MM.1S (cell line): ENCODE measurements at regions not wholly inside any gene's neighbourhood (a gene's known extent, or its start where the extent isn't known, plus 50 kb on each side); places are given as distances from the start of the nearest gene placed in this dataset.
A peak's percentile ranks its signal among the peaks of the same experiment; 100 is the strongest.

Experiments used
- EZH2 ChIP-seq: fragments of 300-600 bp; sonication (generic); optimal IDR thresholded peaks from 2 replicates; pipeline ENCODE3; 2017; ENCODE audit warnings: low read depth, mild to moderate bottlenecking, antibody characterized with exemption, low read length, mixed read lengths
- EZH2phosphoT487 ChIP-seq: fragments of 300-600 bp; sonication (generic); IDR thresholded peaks from 2 replicates; pipeline ENCODE4 v1.6.1; 2018; ENCODE audit warnings: antibody characterized with exemption, low read length
- TF ChIP-seq, protein P1 (sequence below): fragments of 300-600 bp; sonication (generic); IDR thresholded peaks from 2 replicates; pipeline ENCODE4 v1.5.1; 2016; ENCODE audit warnings: antibody characterized with exemption, low read length, mixed read lengths

DNA sequence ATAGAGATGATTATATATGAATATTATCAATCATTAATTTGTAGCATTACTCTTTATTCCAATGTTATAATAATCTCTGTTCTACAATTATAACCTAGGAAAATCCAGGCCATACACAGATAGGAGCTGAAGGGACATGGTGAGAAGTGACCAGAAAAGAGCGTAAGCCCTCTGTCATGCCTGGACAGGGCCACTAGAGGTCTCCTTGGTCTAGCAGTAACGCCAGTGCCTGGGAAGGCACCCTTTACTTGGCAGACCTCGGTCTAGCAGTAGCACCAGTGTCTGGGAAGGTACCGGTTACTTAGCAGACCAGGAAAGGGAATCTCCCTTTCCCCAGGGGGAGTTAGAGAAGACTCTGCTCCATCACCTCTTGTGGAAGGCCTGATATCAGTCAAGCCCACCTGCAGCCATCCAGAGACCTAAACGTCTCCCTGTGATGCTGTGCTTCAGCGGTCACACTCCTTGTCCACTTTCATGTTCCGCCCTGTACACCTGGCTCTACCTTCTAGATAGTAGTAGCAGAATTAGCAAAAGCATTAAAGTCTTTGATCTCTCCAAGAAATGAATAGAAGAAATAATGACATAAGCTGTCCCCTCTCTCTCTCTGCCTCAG is 447.5 kb upstream of the FSIP2 start:
- TF ChIP-seq, protein P1, sequence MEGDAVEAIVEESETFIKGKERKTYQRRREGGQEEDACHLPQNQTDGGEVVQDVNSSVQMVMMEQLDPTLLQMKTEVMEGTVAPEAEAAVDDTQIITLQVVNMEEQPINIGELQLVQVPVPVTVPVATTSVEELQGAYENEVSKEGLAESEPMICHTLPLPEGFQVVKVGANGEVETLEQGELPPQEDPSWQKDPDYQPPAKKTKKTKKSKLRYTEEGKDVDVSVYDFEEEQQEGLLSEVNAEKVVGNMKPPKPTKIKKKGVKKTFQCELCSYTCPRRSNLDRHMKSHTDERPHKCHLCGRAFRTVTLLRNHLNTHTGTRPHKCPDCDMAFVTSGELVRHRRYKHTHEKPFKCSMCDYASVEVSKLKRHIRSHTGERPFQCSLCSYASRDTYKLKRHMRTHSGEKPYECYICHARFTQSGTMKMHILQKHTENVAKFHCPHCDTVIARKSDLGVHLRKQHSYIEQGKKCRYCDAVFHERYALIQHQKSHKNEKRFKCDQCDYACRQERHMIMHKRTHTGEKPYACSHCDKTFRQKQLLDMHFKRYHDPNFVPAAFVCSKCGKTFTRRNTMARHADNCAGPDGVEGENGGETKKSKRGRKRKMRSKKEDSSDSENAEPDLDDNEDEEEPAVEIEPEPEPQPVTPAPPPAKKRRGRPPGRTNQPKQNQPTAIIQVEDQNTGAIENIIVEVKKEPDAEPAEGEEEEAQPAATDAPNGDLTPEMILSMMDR, result peak; percentile 66
- TF ChIP-seq EZH2phosphoT487 (no peak), EZH2 (no peak)
